Choroid plexus epithelial cell (primary cell): ENCODE measurements at regions not wholly inside any gene's neighbourhood (a gene's known extent, or its start where the extent isn't known, plus 50 kb on each side); places are given as distances from the start of the nearest gene placed in this dataset.

Experiments
- DNase-seq: peaks from one replicate; pipeline ENCODE4 v3.0.0-alpha.2; 2010; ENCODE audit warnings: low read depth
- H3K4me3 ChIP-seq: 2 replicates; pipeline ENCODE4 v1.5.1; 2011; ENCODE audit warnings: low read depth, mild to moderate bottlenecking, control low read depth, low read length, moderate library complexity
- CTCF ChIP-seq: conservative IDR thresholded peaks from 2 replicates; pipeline ENCODE4 v1.5.1; 2011; ENCODE audit warnings: low read depth, mild to moderate bottlenecking, control low read depth, inconsistent platforms, low read length, moderate library complexity

GRCh38 chr1:88288571-88288970 lies 395.5 kb upstream of the PKN2 start:
- no peak overlapping the region for H3K4me3 ChIP-seq
- DNase-seq, result no peak
- TF ChIP-seq CTCF, result no peak

- TF ChIP-seq CTCF, result no peak
- DNase-seq, result no peak
- no peak overlapping the region for H3K4me3 ChIP-seq
Measured at GRCh38 chr1:88289401-88290102, 394.5 kb upstream of the PKN2 start.

- H3K4me3 ChIP-seq, result no peak overlapping the region
- DNase-seq, result no peak
- TF ChIP-seq CTCF, result no peak
Measured at GRCh38 chr1:88291611-88292354, 392.3 kb upstream of the PKN2 start.

- H3K4me3 ChIP-seq, result no peak overlapping the region
- DNase-seq, result no peak
- no peak for TF ChIP-seq CTCF
Measured at GRCh38 chr1:88293691-88294190, 390.3 kb upstream of the PKN2 start.

- DNase-seq, result no peak
- TF ChIP-seq CTCF, result no peak
- H3K4me3 ChIP-seq, result no peak overlapping the region
Measured at GRCh38 chr1:88296227-88296626, 387.8 kb upstream of the PKN2 start.

GRCh38 chr1:88296642-88297041 lies 387.4 kb upstream of the PKN2 start:
- no peak overlapping the region for H3K4me3 ChIP-seq
- no peak for TF ChIP-seq CTCF
- no peak for DNase-seq
